ENCODE measurements at regions not wholly inside any gene's neighbourhood (a gene's known extent, or its start where the extent isn't known, plus 50 kb on each side); places are given as distances from the start of the nearest gene placed in this dataset.

DNA sequence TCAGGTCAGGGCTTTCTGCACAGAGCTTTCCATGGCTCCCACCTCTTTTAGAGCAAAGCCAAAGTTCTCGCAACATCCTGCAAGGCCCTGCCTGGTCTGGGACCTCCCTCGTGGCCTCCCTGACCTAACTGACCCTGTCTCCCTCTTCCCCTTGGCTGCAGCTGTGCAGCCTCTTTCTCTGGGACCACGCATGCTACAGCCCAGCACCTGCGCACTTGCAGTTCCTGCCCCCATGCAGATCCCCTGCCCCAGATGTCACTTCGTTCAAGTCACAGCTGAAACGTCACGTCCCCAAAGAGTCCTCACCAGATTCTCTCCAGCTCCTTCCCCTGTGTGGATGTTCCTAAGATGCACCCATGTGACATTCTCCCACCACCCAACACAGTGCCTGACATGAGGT is 61.2 kb upstream of the ZNF716 start (continued):
- TF ChIP-seq ATF2 (IDR thresholded peaks at IDR 0.05; ENCODE audit: low read length) (no peak), MAFK (IDR thresholded peaks at IDR 0.05; ENCODE audit: low read depth, low read length) (no peak), TAF7 (optimal IDR thresholded peaks at IDR 0.05; ENCODE audit: borderline replicate concordance, low read depth, low read length) (no peak), SP2 (IDR thresholded peaks at IDR 0.05; ENCODE audit: low read length) (no peak)

Data from H1 (cell line).